ENCODE measurements at regions not wholly inside any gene's neighbourhood (a gene's known extent, or its start where the extent isn't known, plus 50 kb on each side); places are given as distances from the start of the nearest gene placed in this dataset.

- ChIA-PET POLR2A (no interaction called here), CTCF (no interaction called here)
- no peak for DNase-seq (ENCODE audit: extremely low spot score)
- no peak for TF ChIP-seq CTCF (IDR thresholded peaks at IDR 0.05; ENCODE audit: control extremely low read depth, extremely low read depth, low read depth, missing control alignments)
Measured at GRCh38 chr1:228989992-228990827, 254.9 kb downstream of the RHOU start.

GRCh38 chr1:228990906-228991569, 255.8 kb downstream of the RHOU start:
- DNase-seq (ENCODE audit: extremely low spot score): no peak
- no peak for TF ChIP-seq CTCF (IDR thresholded peaks at IDR 0.05; ENCODE audit: control extremely low read depth, extremely low read depth, low read depth, missing control alignments)
- CTCF ChIA-PET: no interaction called here
- POLR2A ChIA-PET: no interaction called here

- TF ChIP-seq CTCF (IDR thresholded peaks at IDR 0.05; ENCODE audit: control extremely low read depth, extremely low read depth, low read depth, missing control alignments): no peak
- ChIA-PET POLR2A (no interaction called here), CTCF (interaction anchor here (1.0 kb wide), 1 partner anchor 323 kb away, joined by 3 read pairs; no protein-coding TSS in a partner anchor)
- no peak for DNase-seq (ENCODE audit: extremely low spot score)
Measured at GRCh38 chr1:228992044-228992443, 256.8 kb downstream of the RHOU start.

- POLR2A ChIA-PET: no interaction called here
- TF ChIP-seq CTCF (IDR thresholded peaks at IDR 0.05; ENCODE audit: control extremely low read depth, extremely low read depth, low read depth, missing control alignments): no peak
- CTCF ChIA-PET: interaction anchor here (0.9 to 1.0 kb wide), 2 partner anchors 13 to 324 kb away, joined by 3 read pairs; no protein-coding TSS in a partner anchor
- DNase-seq (ENCODE audit: extremely low spot score): no peak
Measured at GRCh38 chr1:228992907-228993535, 257.7 kb downstream of the RHOU start.

DNA sequence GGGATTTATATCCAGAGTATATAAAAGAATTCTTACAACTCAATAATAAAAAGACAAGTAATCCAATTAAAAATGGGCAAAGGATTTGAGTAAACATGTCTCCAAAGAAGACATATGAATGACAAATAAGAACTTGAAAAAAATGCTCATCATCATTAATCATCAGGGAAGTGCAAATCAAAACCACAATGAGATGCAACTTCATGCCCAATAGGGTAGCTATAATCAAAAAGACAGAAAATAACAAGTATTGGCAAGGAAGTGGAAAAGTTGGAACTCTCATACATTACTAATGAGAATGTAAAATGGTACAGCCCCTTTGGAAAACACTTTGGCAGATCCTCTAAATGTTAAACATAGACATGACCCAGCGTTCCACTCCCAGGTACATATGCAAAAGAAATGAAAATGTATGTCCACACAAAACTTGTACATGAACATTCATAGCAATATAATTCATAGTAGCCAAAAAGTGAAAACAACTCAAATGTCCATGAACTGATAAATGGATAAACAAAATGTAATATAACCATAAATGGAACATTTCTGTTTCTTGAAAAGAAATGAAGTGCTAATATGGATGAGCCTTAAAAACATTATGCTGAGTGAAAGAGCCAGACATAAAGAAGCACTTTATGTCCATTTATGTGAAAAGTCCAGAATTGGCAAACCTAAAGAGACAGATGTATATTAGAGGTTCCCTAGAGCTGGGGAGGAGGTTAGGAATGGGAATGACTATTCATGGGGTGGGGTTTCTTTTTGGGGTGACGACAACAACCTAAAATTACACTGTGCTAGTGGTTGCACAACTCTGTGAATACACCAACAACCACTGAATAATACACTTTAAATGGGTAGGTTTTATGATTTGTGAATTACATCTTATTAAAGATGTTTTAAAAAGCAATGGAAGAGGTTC, 259.7 kb downstream of the RHOU start:
- no peak for DNase-seq (ENCODE audit: extremely low spot score)
- ChIA-PET CTCF (no interaction called here), POLR2A (no interaction called here)
- TF ChIP-seq CTCF (IDR thresholded peaks at IDR 0.05; ENCODE audit: control extremely low read depth, extremely low read depth, low read depth, missing control alignments): no peak

- TF ChIP-seq CTCF (IDR thresholded peaks at IDR 0.05; ENCODE audit: control extremely low read depth, extremely low read depth, low read depth, missing control alignments): no peak
- POLR2A ChIA-PET: no interaction called here
- CTCF ChIA-PET: no interaction called here
- no peak for DNase-seq (ENCODE audit: extremely low spot score)
Measured at GRCh38 chr1:228996281-228996680, 261.0 kb downstream of the RHOU start.
